GM12892 (cell line): ENCODE measurements at regions not wholly inside any gene's neighbourhood (a gene's known extent, or its start where the extent isn't known, plus 50 kb on each side); places are given as distances from the start of the nearest gene placed in this dataset.
"Not testable (repeated sequence)": the region's sequence is repeated elsewhere in the genome, so short reads cannot be mapped to it uniquely, and the experiment has no call there.

Experiments
- DNase-seq: peaks from one replicate; pipeline ENCODE4 v3.0.0; 2011; ENCODE audit not compliant: insufficient read length
- FAIRE-seq: peaks from 2 replicates; lab custom pipeline; 2011; peaks lifted over from hg19 to GRCh38; lab: Jason Lieb, UNC
- POLR2A ChIP-seq: IDR thresholded peaks from 2 replicates; pipeline ENCODE4 v1.6.1; 2011; ENCODE audit warnings: low read depth, low read length, control low read depth
- POLR2AphosphoS5 ChIP-seq: IDR thresholded peaks from 2 replicates; pipeline ENCODE4 v1.6.1; 2011; ENCODE audit warnings: low read depth, low read length, control low read depth
- TAF1 ChIP-seq: IDR thresholded peaks from 2 replicates; pipeline ENCODE4 v1.6.1; 2011; ENCODE audit warnings: low read depth, mild to moderate bottlenecking, control low read depth, low read length, borderline replicate concordance

DNA sequence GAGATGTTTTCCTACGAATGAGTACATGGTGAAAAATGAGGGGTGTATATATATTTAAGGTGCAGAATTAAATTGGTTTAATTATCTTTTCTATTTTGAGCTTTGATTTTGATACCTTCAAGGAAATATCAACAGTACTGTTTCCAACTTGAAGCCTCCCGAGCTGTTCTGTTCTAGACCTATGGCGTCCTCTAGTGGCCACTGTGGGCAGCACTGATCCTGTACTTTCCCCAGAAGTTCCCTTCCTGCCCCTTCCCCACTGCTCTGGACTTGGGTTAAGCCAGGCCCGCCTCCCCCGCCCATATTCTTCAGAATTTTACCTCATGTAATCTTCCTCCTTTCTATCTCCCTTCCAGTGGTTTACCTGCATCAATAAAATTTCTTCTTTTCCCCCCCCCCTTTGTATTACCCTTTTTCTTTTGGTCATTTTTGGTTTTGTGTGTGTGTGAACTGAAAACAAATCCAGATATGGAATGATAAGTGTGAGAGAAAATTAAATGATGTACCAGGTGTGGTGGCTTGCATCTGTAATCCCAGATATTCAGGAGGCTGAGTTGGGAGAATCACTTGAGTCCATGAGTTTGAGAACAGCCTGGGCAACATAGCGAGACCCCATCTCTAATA, 1643.5 kb downstream of the TP53TG3F start:
- no peak for FAIRE-seq
- no peak for TF ChIP-seq POLR2A
- no peak for TF ChIP-seq TAF1
- TF ChIP-seq POLR2AphosphoS5: no peak
- DNase-seq: no peak

- not testable (repeated sequence) for DNase-seq, FAIRE-seq
Observed at GRCh38 chr16:35111772-35112171, 1652.4 kb downstream of the TP53TG3F start.

- no peak for FAIRE-seq
- TF ChIP-seq TAF1 (no peak), POLR2AphosphoS5 (no peak), POLR2A (no peak)
- DNase-seq: no peak
Observed at GRCh38 chr16:35131429-35131828, 1672.0 kb downstream of the TP53TG3F start.

GRCh38 chr16:35134471-35134870, 1675.1 kb downstream of the TP53TG3F start:
- TF ChIP-seq TAF1: no peak
- no peak for TF ChIP-seq POLR2AphosphoS5
- TF ChIP-seq POLR2A: no peak
- no peak for FAIRE-seq
- no peak for DNase-seq

- DNase-seq (no peak), FAIRE-seq (no peak)
- no peak for TF ChIP-seq POLR2A
- no peak for TF ChIP-seq POLR2AphosphoS5
- no peak for TF ChIP-seq TAF1
Observed at GRCh38 chr16:35140293-35140986, 1681.0 kb downstream of the TP53TG3F start.

DNA sequence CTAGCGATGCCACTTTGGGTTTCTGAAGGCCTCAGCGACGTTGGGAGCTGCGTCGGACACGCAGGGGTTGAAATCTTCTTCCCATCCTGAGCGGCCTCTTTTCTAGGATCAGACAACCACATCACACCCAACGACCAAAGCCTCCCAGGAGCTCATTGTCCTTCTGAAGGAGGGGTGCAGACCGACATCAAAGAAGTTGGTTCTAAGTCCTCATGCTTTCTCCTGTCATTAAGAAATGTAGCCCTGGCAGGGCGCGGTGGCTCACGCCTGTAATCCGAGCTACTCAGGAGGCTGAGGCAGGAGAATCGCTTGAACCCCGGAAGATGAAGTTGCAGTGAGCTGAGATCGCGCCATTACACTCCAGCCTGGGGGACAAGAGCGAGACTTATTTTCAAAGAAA, 1681.9 kb downstream of the TP53TG3F start:
- FAIRE-seq (no peak), DNase-seq (no peak)
- TF ChIP-seq TAF1 (no peak), POLR2A (no peak), POLR2AphosphoS5 (no peak)

- DNase-seq (no peak), FAIRE-seq (no peak)
- TF ChIP-seq TAF1 (no peak), POLR2A (no peak), POLR2AphosphoS5 (no peak)
Observed at GRCh38 chr16:35142147-35142808, 1682.9 kb downstream of the TP53TG3F start.

DNA sequence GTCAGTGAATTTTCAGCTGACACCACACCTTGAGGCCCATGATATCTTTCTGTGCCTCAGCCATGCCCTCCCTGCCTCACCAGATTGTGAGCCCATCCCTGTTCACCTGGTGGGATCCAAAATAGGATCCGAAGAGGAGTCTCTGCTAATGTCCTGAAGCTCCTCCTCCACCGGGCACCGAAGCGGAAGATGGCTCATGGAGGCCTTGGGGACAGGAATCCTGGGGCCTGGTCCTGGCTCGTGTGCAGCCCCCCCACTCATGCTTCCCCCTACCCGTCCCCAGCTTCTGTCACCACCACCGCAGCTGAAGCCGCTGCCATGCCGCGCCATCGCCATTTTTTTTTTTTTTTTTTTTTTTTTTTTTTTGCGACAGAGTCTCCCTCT, 1683.4 kb downstream of the TP53TG3F start:
- TF ChIP-seq POLR2A (no peak), POLR2AphosphoS5 (no peak), TAF1 (no peak)
- DNase-seq (no peak), FAIRE-seq (no peak)

- no peak for TF ChIP-seq POLR2A
- no peak for TF ChIP-seq POLR2AphosphoS5
- TF ChIP-seq TAF1: no peak
- DNase-seq: no peak
- FAIRE-seq: no peak
Observed at GRCh38 chr16:35144212-35144932, 1685.0 kb downstream of the TP53TG3F start.

- DNase-seq: no peak
- no peak for TF ChIP-seq TAF1
- no peak for TF ChIP-seq POLR2AphosphoS5
- no peak for TF ChIP-seq POLR2A
- FAIRE-seq: no peak
Observed at GRCh38 chr16:35146031-35146710, 1686.8 kb downstream of the TP53TG3F start.

- FAIRE-seq: no peak
- no peak for DNase-seq
- TF ChIP-seq TAF1: no peak
- no peak for TF ChIP-seq POLR2A
- no peak for TF ChIP-seq POLR2AphosphoS5
Observed at GRCh38 chr16:35146723-35147458, 1687.5 kb downstream of the TP53TG3F start.
